ENCODE measurements at regions not wholly inside any gene's neighbourhood (a gene's known extent, or its start where the extent isn't known, plus 50 kb on each side); places are given as distances from the start of the nearest gene placed in this dataset.

GRCh38 chr13:105643966-105644365 lies 891.5 kb downstream of the EFNB2 start:
- DNase-seq = no peak

GRCh38 chr13:105642511-105642958 lies 892.9 kb downstream of the EFNB2 start:
- no peak for DNase-seq

GRCh38 chr13:105641121-105641520 lies 894.3 kb downstream of the EFNB2 start:
- DNase-seq = no peak

- DNase-seq = no peak
These were observed 897.0 kb downstream of the EFNB2 start for GRCh38 chr13:105638426-105638825.

- DNase-seq = no peak
These were observed 901.4 kb downstream of the EFNB2 start for GRCh38 chr13:105634059-105634458.

- DNase-seq = no peak
These were observed 905.0 kb downstream of the EFNB2 start for GRCh38 chr13:105630431-105630830.

- DNase-seq = no peak
These were observed 908.2 kb downstream of the EFNB2 start for GRCh38 chr13:105627270-105627669.

GRCh38 chr13:105625691-105626090 lies 909.8 kb downstream of the EFNB2 start:
- no peak for DNase-seq

- no peak for DNase-seq
These were observed 919.0 kb downstream of the EFNB2 start for GRCh38 chr13:105616333-105617075.

- DNase-seq = no peak
These were observed 922.9 kb downstream of the EFNB2 start for GRCh38 chr13:105612541-105612940.

- no peak for DNase-seq
These were observed 924.0 kb downstream of the EFNB2 start for GRCh38 chr13:105611424-105611823.

GRCh38 chr13:105608104-105608503 lies 927.4 kb downstream of the EFNB2 start:
- no peak for DNase-seq

GRCh38 chr13:105607426-105607825 lies 928.0 kb downstream of the EFNB2 start:
- DNase-seq = no peak

GRCh38 chr13:105607016-105607415 lies 928.4 kb downstream of the EFNB2 start:
- DNase-seq = no peak

GRCh38 chr13:105602956-105603670 lies 932.3 kb downstream of the EFNB2 start:
- DNase-seq = peak; percentile 82

- DNase-seq = no peak
These were observed 935.9 kb downstream of the EFNB2 start for GRCh38 chr13:105599477-105600037.

- DNase-seq = no peak
These were observed 936.9 kb downstream of the EFNB2 start for GRCh38 chr13:105598529-105598928.

- no peak for DNase-seq
These were observed 937.9 kb downstream of the EFNB2 start for GRCh38 chr13:105597573-105597972.

- DNase-seq = no peak
These were observed 940.0 kb downstream of the EFNB2 start for GRCh38 chr13:105595471-105595870.

GRCh38 chr13:105591277-105591676 lies 944.2 kb downstream of the EFNB2 start:
- DNase-seq = no peak

GRCh38 chr13:105587786-105588185 lies 947.7 kb downstream of the EFNB2 start:
- no peak for DNase-seq

GRCh38 chr13:105579821-105580710 lies 955.4 kb downstream of the EFNB2 start:
- no peak for DNase-seq

- no peak for DNase-seq
These were observed 962.3 kb downstream of the EFNB2 start for GRCh38 chr13:105573136-105573535.
